ENCODE measurements at regions not wholly inside any gene's neighbourhood (a gene's known extent, or its start where the extent isn't known, plus 50 kb on each side); places are given as distances from the start of the nearest gene placed in this dataset.

DNA sequence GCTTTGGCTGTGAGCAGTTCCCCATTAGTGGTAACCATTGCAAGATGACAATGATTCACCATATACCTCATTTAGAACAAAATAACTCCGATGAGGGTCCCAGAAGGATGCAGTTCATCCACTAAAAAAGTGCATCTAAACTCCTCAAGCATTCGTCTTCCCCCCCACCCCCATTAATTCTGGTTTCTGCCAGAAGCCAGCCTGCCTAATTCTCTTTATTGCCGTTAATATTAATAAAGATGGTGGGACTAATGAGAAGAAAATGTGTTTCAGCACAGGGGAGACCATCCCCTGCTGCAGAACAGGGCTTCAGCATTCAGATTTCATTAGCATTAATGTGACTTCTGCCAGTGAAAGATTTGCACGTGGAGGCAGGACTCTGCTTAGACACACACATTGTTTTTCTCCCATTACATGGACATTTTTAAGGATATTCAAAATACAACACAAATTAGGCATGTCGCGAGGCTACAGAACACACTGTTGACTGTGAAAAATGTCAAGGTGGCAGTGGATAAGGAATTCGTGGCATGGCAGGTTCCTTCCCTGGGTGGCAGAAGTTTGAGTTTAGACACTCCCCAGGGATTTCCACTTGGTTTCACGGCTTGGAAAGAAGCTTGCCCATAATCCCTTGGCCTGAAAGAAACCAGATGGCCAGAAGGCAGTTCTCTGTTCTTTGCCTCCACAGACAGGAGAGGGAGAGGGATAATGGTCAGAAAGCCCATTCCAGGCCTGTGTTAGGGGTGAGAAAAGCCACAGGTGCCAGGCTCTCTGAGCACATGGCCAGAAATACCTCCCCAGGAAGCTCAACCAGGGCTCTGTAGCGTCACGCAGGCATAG is 236.5 kb downstream of the FOXO1 start:
- H3K27ac Mint-ChIP-seq: no peak overlapping the region
- no peak for TF ChIP-seq EZH2 (IDR thresholded peaks at IDR 0.05; ENCODE audit: low read depth, unreplicated experiment)
- no peak for TF ChIP-seq ZNF114 (CRISPR knock-in tag; IDR thresholded peaks at IDR 0.05)
- TF ChIP-seq, protein P1, sequence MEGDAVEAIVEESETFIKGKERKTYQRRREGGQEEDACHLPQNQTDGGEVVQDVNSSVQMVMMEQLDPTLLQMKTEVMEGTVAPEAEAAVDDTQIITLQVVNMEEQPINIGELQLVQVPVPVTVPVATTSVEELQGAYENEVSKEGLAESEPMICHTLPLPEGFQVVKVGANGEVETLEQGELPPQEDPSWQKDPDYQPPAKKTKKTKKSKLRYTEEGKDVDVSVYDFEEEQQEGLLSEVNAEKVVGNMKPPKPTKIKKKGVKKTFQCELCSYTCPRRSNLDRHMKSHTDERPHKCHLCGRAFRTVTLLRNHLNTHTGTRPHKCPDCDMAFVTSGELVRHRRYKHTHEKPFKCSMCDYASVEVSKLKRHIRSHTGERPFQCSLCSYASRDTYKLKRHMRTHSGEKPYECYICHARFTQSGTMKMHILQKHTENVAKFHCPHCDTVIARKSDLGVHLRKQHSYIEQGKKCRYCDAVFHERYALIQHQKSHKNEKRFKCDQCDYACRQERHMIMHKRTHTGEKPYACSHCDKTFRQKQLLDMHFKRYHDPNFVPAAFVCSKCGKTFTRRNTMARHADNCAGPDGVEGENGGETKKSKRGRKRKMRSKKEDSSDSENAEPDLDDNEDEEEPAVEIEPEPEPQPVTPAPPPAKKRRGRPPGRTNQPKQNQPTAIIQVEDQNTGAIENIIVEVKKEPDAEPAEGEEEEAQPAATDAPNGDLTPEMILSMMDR (conservative IDR thresholded peaks at IDR 0.05; ENCODE audit: low read depth in 2 of 2): no peak
- TF ChIP-seq STAT1 (IDR thresholded peaks at IDR 0.05; ENCODE audit: unreplicated experiment): no peak
- no peak for TF ChIP-seq POLR2AphosphoS5 (IDR thresholded peaks at IDR 0.05; ENCODE audit: low read depth)
- TF ChIP-seq, protein P2, sequence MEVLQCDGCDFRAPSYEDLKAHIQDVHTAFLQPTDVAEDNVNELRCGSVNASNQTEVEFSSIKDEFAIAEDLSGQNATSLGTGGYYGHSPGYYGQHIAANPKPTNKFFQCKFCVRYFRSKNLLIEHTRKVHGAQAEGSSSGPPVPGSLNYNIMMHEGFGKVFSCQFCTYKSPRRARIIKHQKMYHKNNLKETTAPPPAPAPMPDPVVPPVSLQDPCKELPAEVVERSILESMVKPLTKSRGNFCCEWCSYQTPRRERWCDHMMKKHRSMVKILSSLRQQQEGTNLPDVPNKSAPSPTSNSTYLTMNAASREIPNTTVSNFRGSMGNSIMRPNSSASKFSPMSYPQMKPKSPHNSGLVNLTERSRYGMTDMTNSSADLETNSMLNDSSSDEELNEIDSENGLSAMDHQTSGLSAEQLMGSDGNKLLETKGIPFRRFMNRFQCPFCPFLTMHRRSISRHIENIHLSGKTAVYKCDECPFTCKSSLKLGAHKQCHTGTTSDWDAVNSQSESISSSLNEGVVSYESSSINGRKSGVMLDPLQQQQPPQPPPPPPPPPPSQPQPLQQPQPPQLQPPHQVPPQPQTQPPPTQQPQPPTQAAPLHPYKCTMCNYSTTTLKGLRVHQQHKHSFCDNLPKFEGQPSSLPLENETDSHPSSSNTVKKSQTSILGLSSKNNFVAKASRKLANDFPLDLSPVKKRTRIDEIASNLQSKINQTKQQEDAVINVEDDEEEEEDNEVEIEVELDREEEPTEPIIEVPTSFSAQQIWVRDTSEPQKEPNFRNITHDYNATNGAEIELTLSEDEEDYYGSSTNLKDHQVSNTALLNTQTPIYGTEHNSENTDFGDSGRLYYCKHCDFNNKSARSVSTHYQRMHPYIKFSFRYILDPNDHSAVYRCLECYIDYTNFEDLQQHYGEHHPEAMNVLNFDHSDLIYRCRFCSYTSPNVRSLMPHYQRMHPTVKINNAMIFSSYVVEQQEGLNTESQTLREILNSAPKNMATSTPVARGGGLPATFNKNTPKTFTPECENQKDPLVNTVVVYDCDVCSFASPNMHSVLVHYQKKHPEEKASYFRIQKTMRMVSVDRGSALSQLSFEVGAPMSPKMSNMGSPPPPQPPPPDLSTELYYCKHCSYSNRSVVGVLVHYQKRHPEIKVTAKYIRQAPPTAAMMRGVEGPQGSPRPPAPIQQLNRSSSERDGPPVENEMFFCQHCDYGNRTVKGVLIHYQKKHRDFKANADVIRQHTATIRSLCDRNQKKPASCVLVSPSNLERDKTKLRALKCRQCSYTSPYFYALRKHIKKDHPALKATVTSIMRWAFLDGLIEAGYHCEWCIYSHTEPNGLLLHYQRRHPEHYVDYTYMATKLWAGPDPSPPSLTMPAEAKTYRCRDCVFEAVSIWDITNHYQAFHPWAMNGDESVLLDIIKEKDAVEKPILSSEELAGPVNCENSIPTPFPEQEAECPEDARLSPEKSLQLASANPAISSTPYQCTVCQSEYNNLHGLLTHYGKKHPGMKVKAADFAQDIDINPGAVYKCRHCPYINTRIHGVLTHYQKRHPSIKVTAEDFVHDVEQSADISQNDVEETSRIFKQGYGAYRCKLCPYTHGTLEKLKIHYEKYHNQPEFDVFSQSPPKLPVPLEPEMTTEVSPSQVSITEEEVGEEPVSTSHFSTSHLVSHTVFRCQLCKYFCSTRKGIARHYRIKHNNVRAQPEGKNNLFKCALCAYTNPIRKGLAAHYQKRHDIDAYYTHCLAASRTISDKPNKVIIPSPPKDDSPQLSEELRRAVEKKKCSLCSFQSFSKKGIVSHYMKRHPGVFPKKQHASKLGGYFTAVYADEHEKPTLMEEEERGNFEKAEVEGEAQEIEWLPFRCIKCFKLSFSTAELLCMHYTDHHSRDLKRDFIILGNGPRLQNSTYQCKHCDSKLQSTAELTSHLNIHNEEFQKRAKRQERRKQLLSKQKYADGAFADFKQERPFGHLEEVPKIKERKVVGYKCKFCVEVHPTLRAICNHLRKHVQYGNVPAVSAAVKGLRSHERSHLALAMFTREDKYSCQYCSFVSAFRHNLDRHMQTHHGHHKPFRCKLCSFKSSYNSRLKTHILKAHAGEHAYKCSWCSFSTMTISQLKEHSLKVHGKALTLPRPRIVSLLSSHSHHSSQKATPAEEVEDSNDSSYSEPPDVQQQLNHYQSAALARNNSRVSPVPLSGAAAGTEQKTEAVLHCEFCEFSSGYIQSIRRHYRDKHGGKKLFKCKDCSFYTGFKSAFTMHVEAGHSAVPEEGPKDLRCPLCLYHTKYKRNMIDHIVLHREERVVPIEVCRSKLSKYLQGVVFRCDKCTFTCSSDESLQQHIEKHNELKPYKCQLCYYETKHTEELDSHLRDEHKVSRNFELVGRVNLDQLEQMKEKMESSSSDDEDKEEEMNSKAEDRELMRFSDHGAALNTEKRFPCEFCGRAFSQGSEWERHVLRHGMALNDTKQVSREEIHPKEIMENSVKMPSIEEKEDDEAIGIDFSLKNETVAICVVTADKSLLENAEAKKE (CRISPR knock-in tag; IDR thresholded peaks at IDR 0.05): no peak
- no peak for TF ChIP-seq CREB1 (CRISPR knock-in tag; IDR thresholded peaks at IDR 0.05; ENCODE audit: low read depth)
- no peak for TF ChIP-seq NANOG (IDR thresholded peaks at IDR 0.05; ENCODE audit: borderline replicate concordance)
- TF ChIP-seq, protein P3, sequence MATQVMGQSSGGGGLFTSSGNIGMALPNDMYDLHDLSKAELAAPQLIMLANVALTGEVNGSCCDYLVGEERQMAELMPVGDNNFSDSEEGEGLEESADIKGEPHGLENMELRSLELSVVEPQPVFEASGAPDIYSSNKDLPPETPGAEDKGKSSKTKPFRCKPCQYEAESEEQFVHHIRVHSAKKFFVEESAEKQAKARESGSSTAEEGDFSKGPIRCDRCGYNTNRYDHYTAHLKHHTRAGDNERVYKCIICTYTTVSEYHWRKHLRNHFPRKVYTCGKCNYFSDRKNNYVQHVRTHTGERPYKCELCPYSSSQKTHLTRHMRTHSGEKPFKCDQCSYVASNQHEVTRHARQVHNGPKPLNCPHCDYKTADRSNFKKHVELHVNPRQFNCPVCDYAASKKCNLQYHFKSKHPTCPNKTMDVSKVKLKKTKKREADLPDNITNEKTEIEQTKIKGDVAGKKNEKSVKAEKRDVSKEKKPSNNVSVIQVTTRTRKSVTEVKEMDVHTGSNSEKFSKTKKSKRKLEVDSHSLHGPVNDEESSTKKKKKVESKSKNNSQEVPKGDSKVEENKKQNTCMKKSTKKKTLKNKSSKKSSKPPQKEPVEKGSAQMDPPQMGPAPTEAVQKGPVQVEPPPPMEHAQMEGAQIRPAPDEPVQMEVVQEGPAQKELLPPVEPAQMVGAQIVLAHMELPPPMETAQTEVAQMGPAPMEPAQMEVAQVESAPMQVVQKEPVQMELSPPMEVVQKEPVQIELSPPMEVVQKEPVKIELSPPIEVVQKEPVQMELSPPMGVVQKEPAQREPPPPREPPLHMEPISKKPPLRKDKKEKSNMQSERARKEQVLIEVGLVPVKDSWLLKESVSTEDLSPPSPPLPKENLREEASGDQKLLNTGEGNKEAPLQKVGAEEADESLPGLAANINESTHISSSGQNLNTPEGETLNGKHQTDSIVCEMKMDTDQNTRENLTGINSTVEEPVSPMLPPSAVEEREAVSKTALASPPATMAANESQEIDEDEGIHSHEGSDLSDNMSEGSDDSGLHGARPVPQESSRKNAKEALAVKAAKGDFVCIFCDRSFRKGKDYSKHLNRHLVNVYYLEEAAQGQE (IDR thresholded peaks at IDR 0.05; ENCODE audit: unreplicated experiment): no peak
- TF ChIP-seq EZH2phosphoT487 (IDR thresholded peaks at IDR 0.05; ENCODE audit: unreplicated experiment): no peak

More for the DNA sequence above, 236.5 kb downstream of the FOXO1 start:
- Mint-ChIP-seq H3K27me3 (ENCODE audit: insufficient read depth, low read depth, poor library complexity) (peaks cover 2% of the 10 kb centered on the region), H3K9me3 (peaks cover 16% of the 10 kb centered on the region), H3K4me3 (no peak overlapping the region), H3K36me3 (ENCODE audit: low read depth) (peaks cover 7% of the 10 kb centered on the region; the same call in 1 of the 3 replicates), H3K4me1 (peaks cover 7% of the 10 kb centered on the region)
- Histone ChIP-seq H3K27ac (ENCODE audit: low read depth) (no peak overlapping the region), H2AFZ (no peak overlapping the region), H3K36me3 (ENCODE audit: insufficient read depth) (no peaks in the 10 kb centered on the region), H3K79me2 (replicated peaks; ENCODE audit: insufficient read depth) (no peaks in the 10 kb centered on the region), H3F3A (replicated peaks; ENCODE audit: low read depth) (no peaks in the 10 kb centered on the region), H4K20me1 (replicated peaks; ENCODE audit: insufficient read depth) (no peaks in the 10 kb centered on the region), H3K4me1 (ENCODE audit: insufficient read depth) (no peaks in the 10 kb centered on the region), H3K9me2 (ENCODE audit: insufficient read depth) (peaks cover 9% of the 10 kb centered on the region), H3K4me3 (no peak overlapping the region), H3K4me2 (no peak overlapping the region), H3K27me3 (ENCODE audit: insufficient read depth) (no peaks in the 10 kb centered on the region)
- DNase-seq (ENCODE audit: low spot score) (no peak), ATAC-seq (no peak)

All from GM23338 (cell line).